ENCODE measurements at regions not wholly inside any gene's neighbourhood (a gene's known extent, or its start where the extent isn't known, plus 50 kb on each side); places are given as distances from the start of the nearest gene placed in this dataset.
"Not testable (repeated sequence)": the region's sequence is repeated elsewhere in the genome, so short reads cannot be mapped to it uniquely, and the experiment has no call there.

DNA sequence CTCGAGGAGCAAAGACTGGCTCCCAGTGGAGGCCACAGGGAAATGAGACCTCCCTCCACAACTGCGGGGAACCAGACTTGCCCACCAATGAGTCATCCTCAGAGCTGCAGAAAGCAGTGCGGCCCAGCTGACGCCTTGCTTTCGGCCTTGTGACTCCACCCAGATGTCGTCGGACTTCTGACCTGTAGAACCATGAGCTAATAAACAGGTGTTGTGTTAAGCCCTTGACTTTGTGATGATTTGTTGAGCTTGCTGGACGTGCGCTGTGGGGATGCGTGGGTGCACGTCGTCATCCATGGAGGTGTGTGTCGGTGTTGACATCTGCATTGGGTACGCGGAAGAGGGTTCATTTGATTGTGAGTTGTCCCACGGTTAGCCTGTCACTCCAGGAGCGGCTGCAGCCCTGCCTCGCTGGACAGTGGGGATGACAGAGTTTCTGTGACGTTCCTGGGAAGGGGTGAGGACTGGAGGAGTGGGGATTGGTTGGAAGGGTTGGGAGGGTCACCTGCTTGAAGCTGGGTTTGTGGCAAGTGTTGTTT lies 154.1 kb downstream of the SH3BP4 start:
- DNase-seq: no peak

DNA sequence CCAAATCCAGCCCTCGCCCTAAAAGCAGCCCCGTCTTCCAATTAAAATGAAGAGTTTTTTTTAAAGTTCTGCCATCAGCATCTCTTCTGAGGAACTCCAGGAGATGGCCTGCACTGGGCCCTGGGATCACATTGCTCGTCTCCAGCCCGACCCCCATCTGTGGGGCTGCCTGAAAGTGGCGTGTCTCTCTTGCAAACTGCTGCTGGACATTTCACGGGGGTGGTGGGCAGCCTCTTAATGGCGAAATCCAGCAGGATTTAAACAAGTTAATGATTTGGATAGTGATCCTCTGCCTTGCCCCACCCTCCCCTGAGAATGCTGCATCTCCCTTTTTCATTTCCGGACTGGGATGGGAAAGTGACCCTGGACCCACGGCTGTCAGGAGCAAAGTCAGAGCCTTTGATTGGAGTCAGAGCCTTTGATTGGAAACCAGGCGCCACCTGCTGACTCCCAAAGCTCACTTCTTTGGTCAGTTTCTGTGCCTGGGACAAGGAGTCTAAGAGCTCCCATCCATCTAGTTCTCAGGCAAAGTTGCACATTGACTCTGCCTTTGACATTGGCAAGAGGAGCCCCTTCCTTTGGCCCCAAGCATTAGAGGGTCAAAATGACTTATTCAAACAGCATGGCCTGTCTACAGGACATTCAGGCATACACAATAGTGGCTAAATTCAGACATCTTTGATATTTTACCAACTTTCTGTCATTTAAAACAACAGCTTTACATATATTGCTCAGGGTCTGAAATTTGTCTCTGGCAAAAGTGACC lies 155.2 kb downstream of the SH3BP4 start:
- DNase-seq: peak; percentile 75

DNA sequence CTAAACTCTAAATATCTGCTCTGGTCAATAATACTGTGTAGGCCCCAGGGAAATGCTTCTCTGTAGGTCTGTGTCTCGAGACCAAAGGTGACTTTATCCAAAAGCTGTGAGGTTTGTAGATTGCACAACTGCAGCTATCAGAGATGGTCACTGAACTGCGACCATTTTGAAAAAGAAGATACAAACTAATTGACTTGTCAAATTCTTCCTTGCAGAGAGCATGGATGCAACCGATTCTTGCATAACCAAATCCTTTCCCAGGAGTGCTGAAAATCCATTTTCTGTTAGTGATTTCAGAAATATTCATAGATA lies 155.8 kb downstream of the SH3BP4 start:
- no peak for DNase-seq

DNA sequence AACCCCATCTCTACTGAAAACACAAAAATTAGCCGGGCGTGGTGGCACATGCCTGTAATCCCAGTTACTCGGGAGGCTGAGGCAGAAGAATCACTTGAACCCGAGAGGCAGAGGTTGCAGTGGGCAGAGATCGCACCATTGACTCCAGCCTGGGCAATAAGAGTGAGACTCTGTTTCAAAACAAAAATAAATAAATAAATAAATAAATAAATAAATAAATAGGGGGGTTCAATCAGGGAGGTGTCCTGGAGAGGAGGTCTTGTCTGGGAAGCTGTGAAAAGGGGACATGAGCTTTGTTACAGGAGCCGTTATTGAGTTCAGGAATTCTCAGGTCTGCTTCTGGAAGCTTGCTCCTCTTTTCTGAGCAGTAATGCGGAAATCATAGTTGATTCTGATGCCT lies 157.7 kb downstream of the SH3BP4 start:
- not testable (repeated sequence) for DNase-seq

DNA sequence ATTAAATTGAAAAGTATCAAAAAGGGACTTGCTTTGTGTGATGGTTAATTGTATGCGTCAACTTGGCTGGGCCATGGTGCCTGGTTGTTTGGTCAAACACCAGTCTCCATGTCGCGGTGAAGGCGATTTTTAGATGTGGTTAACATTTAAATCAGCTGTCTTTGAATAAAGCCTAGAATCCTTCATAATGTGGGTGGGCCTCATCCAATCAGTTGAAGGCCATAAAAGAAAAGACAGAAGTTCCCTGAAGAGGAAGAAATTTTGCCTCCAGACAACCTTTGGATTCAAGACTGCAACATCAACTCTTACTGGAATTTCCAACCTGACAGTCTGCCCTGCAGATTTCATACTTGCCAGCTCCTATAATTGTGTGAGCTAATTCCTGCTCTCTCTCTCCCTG lies 160.5 kb downstream of the SH3BP4 start:
- DNase-seq: no peak

DNA sequence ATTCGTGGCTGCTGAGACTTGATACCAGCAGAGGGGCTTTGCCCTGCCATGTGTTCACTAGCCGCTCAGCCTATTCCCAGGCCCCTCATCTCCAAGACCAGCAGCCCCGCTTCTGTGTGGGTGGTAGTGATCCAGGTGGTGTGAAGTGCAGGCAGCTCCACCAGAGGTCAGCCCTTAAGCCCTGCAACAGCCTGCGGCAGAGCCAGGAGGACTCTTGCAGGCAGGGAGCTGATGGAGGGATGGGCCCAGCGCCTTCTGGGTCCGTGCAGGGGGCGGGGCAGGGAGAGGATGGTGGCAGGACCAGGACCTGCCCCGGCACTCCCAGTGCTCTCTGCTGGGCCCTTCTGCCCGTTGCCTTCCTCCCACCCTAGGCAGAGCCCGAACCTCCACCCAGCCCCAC lies 162.0 kb downstream of the SH3BP4 start:
- DNase-seq: no peak

DNA sequence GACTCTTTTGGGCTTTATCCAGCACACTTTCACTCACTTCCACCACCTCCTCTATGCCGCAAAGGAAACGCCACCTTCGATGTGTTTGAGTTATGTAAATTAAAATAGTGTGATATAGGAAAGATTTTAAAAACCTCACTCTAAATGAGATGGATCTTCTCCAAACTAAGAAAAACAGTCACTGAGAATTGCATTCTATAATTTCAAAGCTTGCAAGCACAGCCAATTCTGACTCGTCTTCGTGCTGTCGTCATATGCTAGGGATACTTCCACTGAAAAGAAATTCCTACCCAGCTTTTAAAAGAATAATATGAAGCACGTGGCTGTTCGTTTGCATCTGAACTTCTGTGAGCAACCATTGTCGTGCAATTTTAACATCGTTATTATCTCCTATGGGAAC lies 162.5 kb downstream of the SH3BP4 start:
- DNase-seq: no peak

DNA sequence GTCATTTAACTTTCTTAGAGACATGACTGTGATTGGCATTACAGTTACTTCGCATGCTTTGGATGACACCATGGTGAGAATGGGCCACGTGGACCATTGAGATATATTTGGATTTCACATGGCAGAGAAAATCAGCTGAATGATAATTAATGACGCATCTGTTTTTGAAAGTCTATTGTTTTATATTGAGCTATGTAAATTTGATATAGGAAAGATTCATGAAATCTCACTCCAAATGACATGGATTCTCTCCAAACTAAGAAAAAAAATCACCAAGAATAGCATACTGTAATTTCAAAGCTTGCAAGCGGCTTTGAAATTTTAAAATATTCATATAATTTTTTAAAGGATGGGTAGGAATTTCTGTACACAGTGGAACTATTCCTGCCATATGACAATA lies 163.7 kb downstream of the SH3BP4 start:
- no peak for DNase-seq

DNA sequence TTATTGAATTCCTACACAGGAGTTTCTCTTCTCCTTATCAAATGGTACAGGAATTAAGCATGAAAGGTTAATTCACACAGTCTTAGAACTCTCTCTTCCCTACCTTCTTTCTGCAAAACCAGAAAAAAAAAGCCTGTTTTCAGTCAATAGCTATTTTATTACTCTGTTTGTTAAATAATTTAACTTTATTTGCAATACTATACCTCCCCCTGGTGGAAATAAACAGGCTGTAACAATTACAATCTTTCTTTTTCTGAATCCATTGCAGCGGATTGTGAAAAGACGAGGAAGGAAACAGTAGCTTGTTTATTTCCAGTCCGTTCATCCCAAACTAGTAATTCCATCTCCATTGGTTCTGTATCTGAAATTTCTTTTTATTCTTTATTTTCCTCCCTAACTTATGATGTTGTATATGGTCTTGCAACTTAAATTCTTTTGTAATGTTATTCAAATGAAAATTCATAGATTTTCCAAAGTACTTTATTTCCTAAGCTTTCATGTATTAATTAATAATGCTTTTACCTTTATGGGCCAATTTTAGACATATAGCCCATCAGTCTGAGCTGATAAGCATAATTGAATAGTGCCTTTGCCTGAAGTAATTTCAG lies 165.2 kb downstream of the SH3BP4 start:
- no peak for DNase-seq

DNA sequence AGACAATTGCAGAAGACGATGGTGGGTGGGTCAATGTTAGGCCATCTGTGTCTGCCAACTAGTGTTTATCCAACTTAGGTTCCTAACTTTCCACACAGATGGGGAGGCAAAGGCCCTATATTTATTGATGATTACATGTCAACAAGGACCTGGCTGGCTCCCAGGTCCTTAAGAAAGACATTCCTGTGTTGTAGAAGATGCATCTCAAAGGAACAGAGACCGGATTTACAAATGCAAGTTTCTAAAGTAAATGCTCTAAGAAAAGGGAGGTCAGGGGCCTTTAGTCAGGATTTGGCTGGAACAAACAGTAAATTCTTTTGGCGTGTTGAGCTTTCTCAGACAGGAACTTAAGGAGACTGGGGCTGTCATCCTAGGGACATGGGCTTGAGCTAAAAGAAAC lies 175.0 kb downstream of the SH3BP4 start:
- DNase-seq: no peak

DNA sequence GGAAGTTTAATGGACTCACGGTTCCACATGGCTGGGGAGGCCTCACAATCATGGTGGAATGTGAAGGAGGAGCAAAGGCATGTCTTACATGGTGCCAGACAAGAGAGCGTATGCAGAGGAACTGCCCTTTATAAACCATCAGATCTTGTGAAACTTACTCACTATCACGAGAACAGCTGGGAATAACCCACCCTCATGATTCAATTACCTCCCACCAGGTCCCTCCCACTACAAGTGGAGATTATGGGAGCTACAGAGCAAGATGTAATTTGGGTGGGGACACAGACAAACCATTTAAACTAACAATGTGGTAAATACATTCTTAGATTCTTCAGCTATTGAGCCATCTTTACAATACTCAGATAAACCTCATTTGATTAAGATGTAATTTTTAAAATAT lies 176.1 kb downstream of the SH3BP4 start:
- DNase-seq: no peak

DNA sequence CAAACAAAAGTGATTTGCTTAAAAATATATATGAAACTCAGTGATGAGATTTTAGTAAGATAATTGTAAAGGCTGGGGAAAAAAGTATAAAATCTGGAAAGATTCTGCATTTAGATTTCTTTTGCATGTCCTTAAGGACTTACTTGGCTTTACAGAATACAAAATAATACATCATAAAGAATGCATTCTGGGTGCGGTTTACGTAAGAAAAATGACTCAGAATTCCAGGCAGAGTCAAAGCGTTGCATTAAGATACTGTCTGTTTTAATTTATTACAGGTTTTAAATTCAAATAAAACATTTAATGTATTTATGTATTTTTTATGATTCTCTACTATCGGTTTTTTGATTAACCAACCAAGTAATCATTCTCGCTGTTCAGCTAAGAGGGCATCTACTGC lies 178.0 kb downstream of the SH3BP4 start:
- DNase-seq: no peak

DNA sequence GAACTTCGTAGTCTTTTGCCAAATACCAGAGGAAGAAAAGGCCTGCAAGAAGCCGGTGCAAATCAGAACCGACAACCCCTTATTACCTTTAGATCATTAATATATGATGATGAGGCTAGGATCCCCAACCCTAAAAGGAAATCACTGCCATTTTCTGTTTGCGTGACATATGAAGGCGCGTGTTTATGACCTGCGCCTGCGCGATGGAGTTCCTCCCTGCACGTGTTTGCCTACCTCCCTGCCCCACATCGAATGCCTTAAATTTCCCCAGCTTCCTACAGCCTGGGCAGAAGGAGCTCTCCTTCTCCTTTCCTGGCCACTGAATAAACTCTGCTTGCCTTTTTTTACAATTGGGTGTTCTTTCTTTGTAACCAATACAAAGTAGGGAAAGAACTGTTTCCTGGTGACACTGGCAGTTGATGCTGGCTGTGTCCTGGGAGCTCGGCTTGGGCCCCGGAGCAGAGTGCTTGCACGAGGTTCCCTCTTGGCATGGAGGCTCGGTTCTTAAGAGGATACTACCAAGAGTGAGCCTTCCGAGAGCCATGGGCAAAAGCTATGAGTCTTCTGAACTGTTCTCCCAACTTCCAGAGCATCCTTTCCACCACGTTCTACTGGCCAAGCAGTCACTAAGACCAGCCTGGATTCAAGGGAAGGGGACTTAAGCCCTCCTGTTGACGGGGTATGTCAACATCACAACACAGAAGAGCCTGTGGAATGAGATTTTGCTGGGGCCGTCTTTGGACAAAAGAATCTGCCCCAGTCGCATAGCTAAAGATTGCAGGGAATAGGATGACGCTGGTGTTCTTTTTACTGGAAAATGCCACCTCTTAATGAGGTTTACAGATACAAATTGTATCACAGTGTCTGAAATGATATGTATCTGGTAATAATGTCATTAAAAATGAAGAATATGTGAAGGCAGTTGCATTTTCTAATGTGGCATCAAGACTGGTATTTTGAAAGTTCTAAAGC lies 179.8 kb downstream of the SH3BP4 start:
- DNase-seq: no peak

DNA sequence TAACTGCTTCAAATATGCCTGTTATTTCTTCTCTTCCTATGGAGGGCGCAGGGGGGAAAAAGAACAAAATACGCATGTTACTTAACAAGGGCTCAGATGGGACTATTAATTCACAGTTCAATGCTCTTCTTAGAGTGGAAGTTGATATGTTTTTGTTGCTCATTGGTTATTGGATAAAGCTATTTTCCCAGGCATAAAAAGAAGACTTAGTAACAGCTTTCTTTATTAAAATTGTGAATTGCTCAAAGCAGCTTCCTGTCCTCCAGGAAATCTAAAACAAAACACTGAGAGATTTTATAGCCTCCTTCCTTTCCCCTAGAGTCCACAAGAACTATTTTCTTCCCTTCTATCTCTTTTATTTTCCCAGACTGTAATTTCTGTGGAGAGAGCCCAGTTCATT lies 180.8 kb downstream of the SH3BP4 start:
- DNase-seq: no peak

DNA sequence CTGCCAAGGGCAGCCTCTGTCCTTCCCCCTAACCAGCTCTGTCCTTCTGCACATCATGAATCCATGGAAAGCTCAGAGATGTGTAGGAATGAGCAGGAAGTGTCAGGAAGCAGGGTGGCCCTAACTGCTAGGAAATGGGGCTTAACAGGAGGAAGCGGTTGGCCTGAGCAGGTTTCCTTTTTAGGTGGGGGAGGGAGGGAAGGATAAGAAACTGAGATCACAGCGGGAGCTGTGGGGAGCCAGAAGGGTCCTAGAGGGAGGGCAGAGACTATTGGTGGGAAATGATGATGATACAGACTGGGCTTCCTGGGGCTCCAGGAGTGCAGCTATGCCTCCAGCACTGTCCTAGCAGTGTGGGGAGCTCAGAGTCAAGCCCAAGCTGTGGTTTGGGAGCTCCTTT lies 182.0 kb downstream of the SH3BP4 start:
- DNase-seq: no peak

DNA sequence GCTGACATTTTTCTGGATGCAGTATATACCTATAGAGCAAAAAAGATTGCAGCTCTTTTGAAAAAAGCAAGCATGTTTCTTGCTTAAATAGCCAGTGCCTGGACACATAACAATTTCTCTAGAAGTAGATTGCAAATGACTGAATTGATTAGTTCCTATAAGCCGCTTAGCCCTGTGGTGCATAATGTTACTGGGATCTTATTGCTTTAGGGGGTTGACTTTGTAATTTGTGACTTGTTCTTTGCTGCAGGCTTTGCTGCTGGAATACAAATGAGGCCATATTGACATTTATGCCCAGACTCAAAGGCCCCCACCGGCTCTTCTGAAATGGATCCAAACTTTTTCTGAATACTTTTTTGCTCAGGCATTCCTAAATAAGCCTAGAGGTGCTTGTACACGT lies 182.6 kb downstream of the SH3BP4 start:
- no peak for DNase-seq

DNA sequence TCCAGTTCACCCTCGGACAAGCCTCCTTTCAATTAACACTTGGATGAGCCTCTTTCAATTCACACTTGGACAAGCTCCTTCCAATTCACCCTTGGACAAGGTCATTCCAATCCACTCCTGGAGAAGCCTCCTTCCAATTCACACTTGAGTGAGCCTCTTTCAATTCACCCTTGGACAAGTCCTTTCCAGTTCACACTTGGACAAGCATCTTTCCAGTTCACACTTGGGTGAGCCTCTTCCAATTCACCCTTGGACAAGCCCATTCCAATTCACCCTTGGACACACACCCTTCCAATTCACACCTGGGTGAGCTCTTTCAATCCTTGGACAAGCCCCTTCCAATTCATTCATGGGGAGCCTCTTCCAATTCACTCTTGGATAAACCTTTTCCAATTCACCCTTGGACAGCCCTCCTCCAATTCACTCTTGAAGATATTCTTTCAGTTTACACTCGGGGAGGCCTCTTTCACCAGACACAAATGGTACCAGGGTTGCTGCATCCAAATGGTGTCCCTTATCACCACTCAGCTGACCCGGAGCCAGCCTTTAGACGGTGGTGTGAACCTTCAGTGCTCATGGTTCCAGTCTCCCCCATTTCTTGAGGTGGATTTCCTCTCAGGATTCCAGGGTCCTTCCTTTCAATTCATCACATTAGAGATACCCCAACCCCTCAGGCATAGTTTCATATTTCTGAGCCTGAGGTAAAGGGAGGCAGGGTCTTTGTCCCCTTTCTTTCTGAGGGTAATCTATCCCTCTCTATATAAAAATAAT lies 183.6 kb downstream of the SH3BP4 start:
- no peak for DNase-seq

DNA sequence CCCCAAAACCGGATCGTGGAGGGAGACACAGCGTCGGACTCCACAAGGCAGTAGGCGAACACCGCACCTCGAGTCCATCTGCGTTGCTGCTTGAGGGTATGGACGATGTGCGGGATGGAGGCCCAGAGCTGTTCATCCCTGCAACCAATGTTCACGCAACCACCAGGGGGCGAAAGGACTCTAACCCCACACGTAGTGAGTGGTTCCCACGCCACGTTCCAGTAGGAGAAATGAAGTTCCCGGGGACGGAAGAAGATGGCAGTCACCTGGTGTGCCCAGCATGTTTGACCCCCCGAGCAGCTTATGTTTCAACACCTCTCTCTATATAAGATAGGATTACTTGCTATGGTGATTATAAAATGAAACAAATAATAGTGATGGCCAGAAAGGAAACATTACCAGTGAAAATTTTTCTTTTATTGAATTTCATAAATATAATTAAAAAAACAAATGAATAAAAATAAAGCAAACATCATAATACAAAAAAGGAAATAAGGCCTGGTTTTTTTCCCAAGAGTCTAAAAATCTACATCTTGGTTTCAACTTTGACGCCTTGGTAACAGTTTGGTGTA lies 184.3 kb downstream of the SH3BP4 start:
- peak; percentile 72 for DNase-seq

DNA sequence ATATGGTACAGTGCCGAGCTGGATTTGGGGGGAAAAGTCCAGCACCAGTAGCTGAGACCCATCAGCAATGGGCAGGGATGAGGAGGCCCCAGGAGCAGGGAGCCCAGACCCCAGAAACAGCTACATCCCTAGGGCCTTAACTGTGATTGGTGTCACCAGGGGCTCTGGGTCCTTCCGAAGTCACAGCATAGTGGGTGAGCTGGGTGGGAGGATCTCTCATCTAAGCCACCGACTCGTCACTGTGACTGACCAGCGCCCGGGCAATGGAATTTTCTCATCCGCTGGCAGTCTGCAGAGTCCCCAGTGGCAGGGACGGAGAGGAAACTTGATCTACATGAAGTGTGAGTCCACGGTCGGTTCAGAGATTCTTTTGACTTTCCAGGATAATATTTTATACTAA lies 186.5 kb downstream of the SH3BP4 start:
- DNase-seq: no peak

DNA sequence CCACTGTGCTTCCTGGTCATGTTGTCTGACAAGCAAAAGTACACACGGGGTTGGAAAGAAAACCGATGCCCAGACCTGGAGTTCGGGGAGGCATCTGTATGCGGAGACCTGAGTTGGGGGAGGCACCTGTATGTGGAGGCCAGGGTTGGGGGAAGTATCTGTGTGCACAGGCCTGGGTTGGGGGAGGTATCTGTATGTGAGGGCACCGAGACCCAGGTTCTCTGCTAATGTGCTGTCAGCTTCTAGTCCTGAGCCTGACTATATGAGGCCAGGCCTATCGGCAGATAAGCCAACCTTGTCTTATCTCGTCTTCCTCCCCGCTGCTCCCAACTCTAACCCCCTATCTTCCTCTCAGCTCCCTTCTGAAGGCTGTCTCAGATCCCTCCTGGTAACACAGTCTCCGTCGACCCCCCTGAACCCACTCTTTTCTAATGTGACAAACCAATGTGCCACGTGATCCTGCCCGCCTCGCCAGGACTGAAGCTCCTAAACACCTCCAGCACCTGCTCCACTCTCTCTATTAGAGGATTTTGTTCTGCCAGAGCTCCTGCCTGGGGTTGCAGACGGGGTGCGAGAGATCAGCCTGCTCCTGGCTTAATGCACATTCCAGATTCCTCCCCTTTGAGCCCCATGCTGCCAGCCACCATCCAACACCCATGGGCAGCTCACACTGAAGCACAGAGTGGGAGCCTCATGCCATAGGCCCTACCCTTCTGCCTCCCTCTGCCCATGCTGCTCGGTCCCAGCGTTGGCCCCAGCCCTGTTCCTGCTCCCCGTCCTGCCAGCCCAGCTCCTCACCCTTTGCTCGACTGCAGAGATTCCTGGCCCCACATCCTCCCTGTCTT lies 188.4 kb downstream of the SH3BP4 start:
- DNase-seq: no peak

DNA sequence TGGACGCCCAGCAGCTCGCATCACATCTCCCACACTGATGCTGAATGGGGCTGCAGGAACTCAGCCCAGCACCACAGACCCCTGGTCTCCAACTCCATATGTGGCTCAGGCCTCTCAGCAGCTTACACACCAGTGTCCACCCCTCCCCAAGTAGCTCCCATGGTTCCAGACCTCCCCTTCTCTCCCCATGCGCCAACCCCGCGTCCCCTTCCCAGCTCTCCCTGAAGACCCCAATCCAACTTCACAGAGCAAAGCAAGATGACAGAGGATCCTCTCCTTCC lies 188.9 kb downstream of the SH3BP4 start:
- DNase-seq: no peak

Measured in right hindlimb (tissue), 1 donor.